HEK293 (cell line): ENCODE measurements at regions not wholly inside any gene's neighbourhood (a gene's known extent, or its start where the extent isn't known, plus 50 kb on each side); places are given as distances from the start of the nearest gene placed in this dataset.

Experiments used
- CTCF ChIA-PET: fragments of 350-600 bp; formaldehyde crosslinking; extraction: SDS; loops from one replicate; lab custom pipeline; 2021; ENCODE audit warnings: antibody characterized with exemption; lab: Yijun Ruan, JAX
- POLR2A ChIA-PET: fragments of 300-600 bp; formaldehyde crosslinking; extraction: SDS; loops from one replicate; lab custom pipeline; 2020; ENCODE audit warnings: antibody characterized with exemption, inconsistent platforms; lab: Yijun Ruan, JAX
- H3K27ac ChIP-seq: fragments of 200-500 bp; sonication (Bioruptor generic); 2 replicates; pipeline ENCODE4 v1.5.1; 2014; ENCODE audit warnings: low read depth, low read length, control low read depth, inconsistent platforms; ENCODE audit errors: extremely low read depth
- H3K36me3 ChIP-seq, 2 experiments: fragments of 200-500 bp in 1 of 2; sonication (Bioruptor generic) in 1 of 2; 1 replicate in 1 of 2; 2 replicates in 1 of 2; pipeline ENCODE4 v1.5.1; 2014 to 2017; ENCODE audit warnings: inconsistent platforms in 2 of 2, low read length in 2 of 2; ENCODE audit not compliant: control insufficient read depth in 2 of 2, insufficient read depth in 1 of 2
- H3K4me1 ChIP-seq: fragments of 200-500 bp; sonication (Bioruptor generic); 2 replicates; pipeline ENCODE4 v1.5.1; 2014; ENCODE audit warnings: mild to moderate bottlenecking, low read length, inconsistent platforms; ENCODE audit not compliant: control insufficient read depth, insufficient read depth
- H3K4me3 ChIP-seq: 2 replicates; pipeline ENCODE4 v1.5.1; 2011; ENCODE audit warnings: low read depth, mild to moderate bottlenecking, control low read depth, low read length, moderate library complexity
- H3K9me3 ChIP-seq: fragments of 200-500 bp; sonication (Bioruptor generic); 2 replicates; pipeline ENCODE4 v1.5.1; 2014; ENCODE audit warnings: low read depth, low read length, inconsistent platforms; ENCODE audit not compliant: control insufficient read depth, insufficient read depth
- HIC1 ChIP-seq: fragments of 450-650 bp; formaldehyde crosslinking; IDR thresholded peaks from 2 replicates; pipeline ENCODE4 v1.5.1; 2016; ENCODE audit warnings: missing biosample characterization, missing genetic modification characterization
- PRDM6 ChIP-seq: fragments of 450-650 bp; formaldehyde crosslinking; IDR thresholded peaks from 2 replicates; pipeline ENCODE4 v1.5.1; 2017; ENCODE audit warnings: missing biosample characterization, missing genetic modification characterization
- ZBTB20 ChIP-seq: fragments of 450-650 bp; formaldehyde crosslinking; IDR thresholded peaks from 2 replicates; pipeline ENCODE4 v1.5.1; 2016; ENCODE audit warnings: missing biosample characterization, missing genetic modification characterization
- ZBTB44 ChIP-seq: fragments of 450-650 bp; IDR thresholded peaks from 2 replicates; pipeline ENCODE4 v1.5.1; 2018; ENCODE audit warnings: missing biosample characterization, mild to moderate bottlenecking, missing genetic modification characterization
- ZNF121 ChIP-seq: fragments of 450-650 bp; formaldehyde crosslinking; IDR thresholded peaks from 2 replicates; pipeline ENCODE4 v1.5.1; 2016; ENCODE audit warnings: missing biosample characterization, missing genetic modification characterization
- ZNF214 ChIP-seq: fragments of 450-650 bp; formaldehyde crosslinking; IDR thresholded peaks from 2 replicates; pipeline ENCODE4 v1.5.1; 2017; ENCODE audit warnings: missing biosample characterization, mild to moderate bottlenecking, missing genetic modification characterization, borderline replicate concordance
- ZNF292 ChIP-seq: fragments of 450-650 bp; formaldehyde crosslinking; IDR thresholded peaks from 2 replicates; pipeline ENCODE4 v1.5.1; 2016; ENCODE audit warnings: low read depth, missing biosample characterization, missing genetic modification characterization, borderline replicate concordance
- ZNF324 ChIP-seq: fragments of 450-650 bp; formaldehyde crosslinking; IDR thresholded peaks from 2 replicates; pipeline ENCODE4 v1.5.1; 2016; ENCODE audit warnings: missing biosample characterization, missing genetic modification characterization
- ZNF488 ChIP-seq: fragments of 450-650 bp; formaldehyde crosslinking; IDR thresholded peaks from 2 replicates; pipeline ENCODE4 v1.5.1; 2016; ENCODE audit warnings: missing biosample characterization, missing genetic modification characterization
- ZNF521 ChIP-seq: fragments of 450-650 bp; formaldehyde crosslinking; IDR thresholded peaks from 2 replicates; pipeline ENCODE4 v1.5.1; 2017; ENCODE audit warnings: missing biosample characterization, mild to moderate bottlenecking, missing genetic modification characterization
- ZNF558 ChIP-seq: fragments of 450-650 bp; formaldehyde crosslinking; IDR thresholded peaks from 2 replicates; pipeline ENCODE4 v1.5.1; 2016; ENCODE audit warnings: missing biosample characterization, missing genetic modification characterization
- ZNF664 ChIP-seq: fragments of 450-650 bp; formaldehyde crosslinking; IDR thresholded peaks from 2 replicates; pipeline ENCODE4 v1.5.1; 2016; ENCODE audit warnings: missing biosample characterization, missing genetic modification characterization
- ZNF776 ChIP-seq: fragments of 450-650 bp; formaldehyde crosslinking; IDR thresholded peaks from 2 replicates; pipeline ENCODE4 v1.5.0; 2017; ENCODE audit warnings: missing biosample characterization, missing genetic modification characterization, borderline replicate concordance
- ZNF843 ChIP-seq: fragments of 450-650 bp; formaldehyde crosslinking; IDR thresholded peaks from 2 replicates; pipeline ENCODE4 v1.5.1; 2016; ENCODE audit warnings: missing biosample characterization, missing genetic modification characterization
- ZSCAN16 ChIP-seq: fragments of 450-650 bp; formaldehyde crosslinking; IDR thresholded peaks from 2 replicates; pipeline ENCODE4 v1.5.1; 2016; ENCODE audit warnings: missing biosample characterization, missing genetic modification characterization

GRCh38 chr5:158302029-158302428, 443.1 kb upstream of the CLINT1 start (continued):
- no peak for TF ChIP-seq ZNF121 (tag by site-specific recombination)
- TF ChIP-seq ZNF521 (tag by site-specific recombination) = no peak
- no peak for TF ChIP-seq ZNF292 (tag by site-specific recombination)
- TF ChIP-seq ZNF488 = no peak
- no peak for TF ChIP-seq ZNF214
- TF ChIP-seq ZNF324 (tag by site-specific recombination) = no peak
- no peak for TF ChIP-seq HIC1 (tag by site-specific recombination)

- no peaks in the 10 kb centered on the region for H3K36me3 ChIP-seq
- POLR2A ChIA-PET = no interaction called here
- CTCF ChIA-PET = no interaction called here
- TF ChIP-seq ZNF843 (tag by site-specific recombination) (0 out of 2 replicates have a peak, but pooled peaks have one; percentile 25), PRDM6 (0 out of 2 replicates have a peak, but pooled peaks have one; percentile 25), ZBTB44 (tag by site-specific recombination) (0 out of 2 replicates have a peak, but pooled peaks have one; percentile 11), ZSCAN16 (tag by site-specific recombination) (no peak), ZNF776 (no peak)
- H3K4me3 ChIP-seq = no peak overlapping the region
- no peaks in the 10 kb centered on the region for H3K9me3 ChIP-seq
- no peaks in the 10 kb centered on the region for H3K4me1 ChIP-seq
- H3K27ac ChIP-seq = no peak overlapping the region
Observed at GRCh38 chr5:158301186-158301585, 442.2 kb upstream of the CLINT1 start.

GRCh38 chr5:158300256-158300655, 441.3 kb upstream of the CLINT1 start:
- ChIA-PET POLR2A (no interaction called here), CTCF (no interaction called here)
- Histone ChIP-seq H3K27ac (no peak overlapping the region), H3K4me1 (no peaks in the 10 kb centered on the region), H3K36me3 (no peaks in the 10 kb centered on the region), H3K9me3 (no peaks in the 10 kb centered on the region), H3K4me3 (no peak overlapping the region)
- TF ChIP-seq ZBTB20 (tag by site-specific recombination) (0 out of 2 replicates have a peak, but pooled peaks have one; percentile 23), ZNF121 (tag by site-specific recombination) (no peak)

- no peaks in the 10 kb centered on the region for H3K36me3 ChIP-seq
- H3K4me1 ChIP-seq = no peaks in the 10 kb centered on the region
- H3K9me3 ChIP-seq = no peaks in the 10 kb centered on the region
- H3K27ac ChIP-seq = no peak overlapping the region
- no peak overlapping the region for H3K4me3 ChIP-seq
- POLR2A ChIA-PET = no interaction called here
- CTCF ChIA-PET = interaction anchor here (0.8 kb wide), 1 partner anchor 18 kb away, joined by 4 read pairs; no protein-coding TSS in a partner anchor
- TF ChIP-seq ZNF558 (tag by site-specific recombination) = peak; percentile 99
- TF ChIP-seq ZNF664 (tag by site-specific recombination) = no peak
Observed at GRCh38 chr5:158297002-158297527, 438.1 kb upstream of the CLINT1 start.
